Bronchial epithelial cell (primary cell): ENCODE measurements at regions not wholly inside any gene's neighbourhood (a gene's known extent, or its start where the extent isn't known, plus 50 kb on each side); places are given as distances from the start of the nearest gene placed in this dataset.

Experiments used
- DNase-seq: peaks from one replicate; pipeline ENCODE4 v3.0.0-alpha.2; 2010; ENCODE audit warnings: low read depth
- FAIRE-seq: peaks from 2 replicates; lab custom pipeline; 2011; peaks lifted over from hg19 to GRCh38; lab: Jason Lieb, UNC
- H3K27me3 ChIP-seq: 2 replicates; pipeline ENCODE4 v1.5.1; 2011; ENCODE audit warnings: low read length; ENCODE audit not compliant: control insufficient read depth, insufficient read depth
- H3K36me3 ChIP-seq: 2 replicates; pipeline ENCODE4 v1.5.1; 2011; ENCODE audit warnings: low read length; ENCODE audit not compliant: control insufficient read depth, insufficient read depth
- H3K4me3 ChIP-seq: 2 replicates; pipeline ENCODE4 v1.5.1; 2011; ENCODE audit warnings: mild to moderate bottlenecking, low read depth, low read length, control low read depth
- CTCF ChIP-seq: IDR thresholded peaks from 2 replicates; pipeline ENCODE4 v1.5.1; 2011; ENCODE audit warnings: mild to moderate bottlenecking, moderate library complexity, low read length, control low read depth, inconsistent platforms; ENCODE audit not compliant: insufficient read depth, severe bottlenecking

- DNase-seq (no peak), FAIRE-seq (no peak)
- Histone ChIP-seq H3K27me3 (no peaks in the 10 kb centered on the region), H3K36me3 (no peaks in the 10 kb centered on the region), H3K4me3 (no peak overlapping the region)
- TF ChIP-seq CTCF = no peak
These were observed 526.1 kb upstream of the PABPC4L start for GRCh38 chr4:134727696-134728095.

GRCh38 chr4:134722306-134722705, 520.7 kb upstream of the PABPC4L start:
- H3K27me3 ChIP-seq = no peaks in the 10 kb centered on the region
- no peak overlapping the region for H3K4me3 ChIP-seq
- no peak for DNase-seq
- no peak for TF ChIP-seq CTCF
- H3K36me3 ChIP-seq = no peaks in the 10 kb centered on the region
- FAIRE-seq = no peak

- no peak for TF ChIP-seq CTCF
- no peak for FAIRE-seq
- no peaks in the 10 kb centered on the region for H3K36me3 ChIP-seq
- no peak overlapping the region for H3K4me3 ChIP-seq
- no peak for DNase-seq
- H3K27me3 ChIP-seq = no peaks in the 10 kb centered on the region
These were observed 518.4 kb upstream of the PABPC4L start for GRCh38 chr4:134720030-134720429.

- FAIRE-seq (no peak), DNase-seq (peak; percentile 13)
- no peak for TF ChIP-seq CTCF
- H3K36me3 ChIP-seq = no peaks in the 10 kb centered on the region
- H3K27me3 ChIP-seq = no peaks in the 10 kb centered on the region
- no peak overlapping the region for H3K4me3 ChIP-seq
These were observed 507.0 kb upstream of the PABPC4L start for GRCh38 chr4:134708616-134709015.

- TF ChIP-seq CTCF = no peak
- DNase-seq (peak; percentile 9), FAIRE-seq (no peak)
- no peaks in the 10 kb centered on the region for H3K27me3 ChIP-seq
- no peak overlapping the region for H3K4me3 ChIP-seq
- H3K36me3 ChIP-seq = no peaks in the 10 kb centered on the region
These were observed 506.4 kb upstream of the PABPC4L start for GRCh38 chr4:134708026-134708425.

- FAIRE-seq (no peak), DNase-seq (no peak)
- no peak for TF ChIP-seq CTCF
- H3K36me3 ChIP-seq = no peaks in the 10 kb centered on the region
- H3K27me3 ChIP-seq = no peaks in the 10 kb centered on the region
- H3K4me3 ChIP-seq = no peak overlapping the region
These were observed 500.8 kb upstream of the PABPC4L start for GRCh38 chr4:134702374-134702773.
